HL-60 (cell line): ENCODE measurements at regions not wholly inside any gene's neighbourhood (a gene's known extent, or its start where the extent isn't known, plus 50 kb on each side); places are given as distances from the start of the nearest gene placed in this dataset.

Experiments used
- GABPA ChIP-seq: IDR thresholded peaks from 2 replicates; pipeline ENCODE4 v1.6.1; 2012; ENCODE audit warnings: low read depth
- POLR2AphosphoS5 ChIP-seq: IDR thresholded peaks from 2 replicates; pipeline ENCODE4 v1.6.1; 2012; ENCODE audit warnings: low read depth
- SPI1 ChIP-seq: IDR thresholded peaks from 2 replicates; pipeline ENCODE4 v1.6.1; 2012; ENCODE audit warnings: low read depth, mild to moderate bottlenecking, borderline replicate concordance
- TF ChIP-seq, protein P1 (sequence below): IDR thresholded peaks from one replicate; pipeline ENCODE4 v1.5.1; 2011; ENCODE audit warnings: low read length, control low read depth, inconsistent platforms; ENCODE audit not compliant: insufficient read depth
- TF ChIP-seq, protein P2 (sequence below): IDR thresholded peaks from 2 replicates; pipeline ENCODE4 v1.6.1; 2012; ENCODE audit warnings: low read depth; ENCODE audit not compliant: insufficient replicate concordance

DNA sequence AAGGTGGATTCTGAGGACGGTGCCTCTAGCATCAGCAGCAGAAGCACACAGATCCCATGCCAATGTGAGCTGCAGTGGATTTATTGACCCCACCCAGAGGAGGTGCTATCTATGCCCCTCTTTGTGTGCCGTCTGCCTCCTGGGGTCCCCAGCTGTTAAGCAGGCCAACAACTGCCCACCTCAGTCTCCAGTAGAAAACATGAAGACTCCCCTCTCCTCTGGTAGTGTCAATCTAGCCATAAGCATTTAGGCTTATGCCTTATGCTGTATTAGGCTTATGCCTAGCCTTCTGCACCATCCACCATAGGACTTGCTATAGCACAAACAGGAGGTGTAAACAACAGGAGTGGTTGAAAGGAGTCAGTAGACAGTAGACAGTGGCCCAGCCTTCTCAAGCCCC is 417.9 kb upstream of the C16orf82 start:
- TF ChIP-seq, protein P1, sequence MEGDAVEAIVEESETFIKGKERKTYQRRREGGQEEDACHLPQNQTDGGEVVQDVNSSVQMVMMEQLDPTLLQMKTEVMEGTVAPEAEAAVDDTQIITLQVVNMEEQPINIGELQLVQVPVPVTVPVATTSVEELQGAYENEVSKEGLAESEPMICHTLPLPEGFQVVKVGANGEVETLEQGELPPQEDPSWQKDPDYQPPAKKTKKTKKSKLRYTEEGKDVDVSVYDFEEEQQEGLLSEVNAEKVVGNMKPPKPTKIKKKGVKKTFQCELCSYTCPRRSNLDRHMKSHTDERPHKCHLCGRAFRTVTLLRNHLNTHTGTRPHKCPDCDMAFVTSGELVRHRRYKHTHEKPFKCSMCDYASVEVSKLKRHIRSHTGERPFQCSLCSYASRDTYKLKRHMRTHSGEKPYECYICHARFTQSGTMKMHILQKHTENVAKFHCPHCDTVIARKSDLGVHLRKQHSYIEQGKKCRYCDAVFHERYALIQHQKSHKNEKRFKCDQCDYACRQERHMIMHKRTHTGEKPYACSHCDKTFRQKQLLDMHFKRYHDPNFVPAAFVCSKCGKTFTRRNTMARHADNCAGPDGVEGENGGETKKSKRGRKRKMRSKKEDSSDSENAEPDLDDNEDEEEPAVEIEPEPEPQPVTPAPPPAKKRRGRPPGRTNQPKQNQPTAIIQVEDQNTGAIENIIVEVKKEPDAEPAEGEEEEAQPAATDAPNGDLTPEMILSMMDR = no peak
- TF ChIP-seq, protein P2, sequence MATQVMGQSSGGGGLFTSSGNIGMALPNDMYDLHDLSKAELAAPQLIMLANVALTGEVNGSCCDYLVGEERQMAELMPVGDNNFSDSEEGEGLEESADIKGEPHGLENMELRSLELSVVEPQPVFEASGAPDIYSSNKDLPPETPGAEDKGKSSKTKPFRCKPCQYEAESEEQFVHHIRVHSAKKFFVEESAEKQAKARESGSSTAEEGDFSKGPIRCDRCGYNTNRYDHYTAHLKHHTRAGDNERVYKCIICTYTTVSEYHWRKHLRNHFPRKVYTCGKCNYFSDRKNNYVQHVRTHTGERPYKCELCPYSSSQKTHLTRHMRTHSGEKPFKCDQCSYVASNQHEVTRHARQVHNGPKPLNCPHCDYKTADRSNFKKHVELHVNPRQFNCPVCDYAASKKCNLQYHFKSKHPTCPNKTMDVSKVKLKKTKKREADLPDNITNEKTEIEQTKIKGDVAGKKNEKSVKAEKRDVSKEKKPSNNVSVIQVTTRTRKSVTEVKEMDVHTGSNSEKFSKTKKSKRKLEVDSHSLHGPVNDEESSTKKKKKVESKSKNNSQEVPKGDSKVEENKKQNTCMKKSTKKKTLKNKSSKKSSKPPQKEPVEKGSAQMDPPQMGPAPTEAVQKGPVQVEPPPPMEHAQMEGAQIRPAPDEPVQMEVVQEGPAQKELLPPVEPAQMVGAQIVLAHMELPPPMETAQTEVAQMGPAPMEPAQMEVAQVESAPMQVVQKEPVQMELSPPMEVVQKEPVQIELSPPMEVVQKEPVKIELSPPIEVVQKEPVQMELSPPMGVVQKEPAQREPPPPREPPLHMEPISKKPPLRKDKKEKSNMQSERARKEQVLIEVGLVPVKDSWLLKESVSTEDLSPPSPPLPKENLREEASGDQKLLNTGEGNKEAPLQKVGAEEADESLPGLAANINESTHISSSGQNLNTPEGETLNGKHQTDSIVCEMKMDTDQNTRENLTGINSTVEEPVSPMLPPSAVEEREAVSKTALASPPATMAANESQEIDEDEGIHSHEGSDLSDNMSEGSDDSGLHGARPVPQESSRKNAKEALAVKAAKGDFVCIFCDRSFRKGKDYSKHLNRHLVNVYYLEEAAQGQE = no peak
- TF ChIP-seq POLR2AphosphoS5 (no peak), GABPA (no peak), SPI1 (no peak)
